ENCODE measurements at regions not wholly inside any gene's neighbourhood (a gene's known extent, or its start where the extent isn't known, plus 50 kb on each side); places are given as distances from the start of the nearest gene placed in this dataset.
"Not testable (repeated sequence)": the region's sequence is repeated elsewhere in the genome, so short reads cannot be mapped to it uniquely, and the experiment has no call there.

DNA sequence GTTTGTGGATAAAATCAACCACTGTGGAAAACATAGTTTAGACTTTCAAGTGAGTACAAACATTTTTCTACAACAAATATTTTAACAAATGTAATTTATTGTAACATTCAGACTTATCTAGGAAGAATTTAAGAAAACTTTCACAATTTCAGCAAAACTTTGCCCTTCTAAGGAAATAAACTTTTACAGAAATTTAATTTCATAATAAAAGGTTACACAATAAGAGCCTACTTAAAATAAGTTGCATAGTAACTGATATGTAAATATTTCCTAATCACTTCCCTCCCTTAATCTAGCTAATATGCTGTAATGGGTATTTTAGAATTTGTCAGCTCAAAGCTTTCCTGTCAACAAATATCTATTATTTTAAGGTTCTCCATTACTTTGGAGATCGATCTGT is 1899.9 kb downstream of the MAT2B start:
- no peak overlapping the region for H3K4me3 ChIP-seq
- H3K9me3 ChIP-seq (ENCODE audit: low read depth): no peaks in the 10 kb centered on the region
- no peaks in the 10 kb centered on the region for H3K27me3 ChIP-seq
- DNase-seq (ENCODE audit: low read depth in 1 of 2, low spot score in 1 of 2): no peak
- H3K27ac ChIP-seq: no peak overlapping the region
- TF ChIP-seq, protein P1, sequence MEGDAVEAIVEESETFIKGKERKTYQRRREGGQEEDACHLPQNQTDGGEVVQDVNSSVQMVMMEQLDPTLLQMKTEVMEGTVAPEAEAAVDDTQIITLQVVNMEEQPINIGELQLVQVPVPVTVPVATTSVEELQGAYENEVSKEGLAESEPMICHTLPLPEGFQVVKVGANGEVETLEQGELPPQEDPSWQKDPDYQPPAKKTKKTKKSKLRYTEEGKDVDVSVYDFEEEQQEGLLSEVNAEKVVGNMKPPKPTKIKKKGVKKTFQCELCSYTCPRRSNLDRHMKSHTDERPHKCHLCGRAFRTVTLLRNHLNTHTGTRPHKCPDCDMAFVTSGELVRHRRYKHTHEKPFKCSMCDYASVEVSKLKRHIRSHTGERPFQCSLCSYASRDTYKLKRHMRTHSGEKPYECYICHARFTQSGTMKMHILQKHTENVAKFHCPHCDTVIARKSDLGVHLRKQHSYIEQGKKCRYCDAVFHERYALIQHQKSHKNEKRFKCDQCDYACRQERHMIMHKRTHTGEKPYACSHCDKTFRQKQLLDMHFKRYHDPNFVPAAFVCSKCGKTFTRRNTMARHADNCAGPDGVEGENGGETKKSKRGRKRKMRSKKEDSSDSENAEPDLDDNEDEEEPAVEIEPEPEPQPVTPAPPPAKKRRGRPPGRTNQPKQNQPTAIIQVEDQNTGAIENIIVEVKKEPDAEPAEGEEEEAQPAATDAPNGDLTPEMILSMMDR (IDR thresholded peaks at IDR 0.05; ENCODE audit: low read depth, low read length): no peak
- H3K4me1 ChIP-seq (ENCODE audit: low read depth): no peaks in the 10 kb centered on the region
- H3K36me3 ChIP-seq: no peaks in the 10 kb centered on the region

DNA sequence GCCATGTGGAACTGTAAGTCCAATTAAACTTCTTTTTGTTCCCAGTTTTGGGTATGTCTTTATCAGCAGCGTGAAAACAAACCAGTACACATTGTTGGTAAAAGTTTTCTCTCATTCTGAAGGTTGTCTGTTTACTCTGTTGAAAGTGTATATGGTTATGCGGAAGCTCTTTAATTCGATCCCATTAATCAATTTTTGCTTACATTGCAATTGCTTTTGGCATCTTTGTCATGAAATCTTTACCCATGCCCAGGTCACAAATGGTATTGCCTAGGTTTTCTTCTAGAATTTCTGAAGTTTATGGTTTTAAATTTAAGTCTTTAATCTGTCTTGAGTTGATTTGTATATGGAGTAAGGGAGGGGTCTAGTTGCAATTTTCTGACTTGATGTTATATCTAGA is 1901.9 kb downstream of the MAT2B start:
- H3K27ac ChIP-seq: no peak overlapping the region
- no peaks in the 10 kb centered on the region for H3K9me3 ChIP-seq (ENCODE audit: low read depth)
- no peak for DNase-seq (ENCODE audit: low read depth in 1 of 2, low spot score in 1 of 2)
- no peaks in the 10 kb centered on the region for H3K27me3 ChIP-seq
- no peak overlapping the region for H3K4me3 ChIP-seq
- H3K4me1 ChIP-seq (ENCODE audit: low read depth): no peaks in the 10 kb centered on the region
- H3K36me3 ChIP-seq: no peaks in the 10 kb centered on the region
- TF ChIP-seq, protein P1 (IDR thresholded peaks at IDR 0.05; ENCODE audit: low read depth, low read length): no peak

DNA sequence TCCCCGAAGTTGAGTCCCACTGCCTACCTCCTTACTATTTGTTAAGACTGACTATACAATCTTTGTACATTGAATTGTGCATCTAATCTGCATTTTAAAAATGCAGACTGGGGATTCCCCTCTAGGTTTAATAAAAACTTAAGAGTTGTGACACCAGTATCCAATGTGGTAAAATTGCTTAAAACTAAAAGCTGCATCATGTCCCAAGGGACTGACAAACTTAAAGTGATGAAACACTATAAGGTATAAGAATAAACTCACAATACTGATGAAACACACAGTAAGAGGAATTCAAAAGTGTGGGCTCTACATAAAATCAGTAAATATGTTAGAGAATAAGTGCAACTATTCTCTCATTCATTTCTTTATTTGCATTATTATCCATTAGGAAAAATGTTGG is 1905.1 kb downstream of the MAT2B start:
- no peak for DNase-seq (ENCODE audit: low read depth in 1 of 2, low spot score in 1 of 2)
- no peaks in the 10 kb centered on the region for H3K27me3 ChIP-seq
- H3K9me3 ChIP-seq (ENCODE audit: low read depth): no peaks in the 10 kb centered on the region
- no peaks in the 10 kb centered on the region for H3K4me1 ChIP-seq (ENCODE audit: low read depth)
- H3K27ac ChIP-seq: no peak overlapping the region
- H3K4me3 ChIP-seq: no peak overlapping the region
- TF ChIP-seq, protein P1 (IDR thresholded peaks at IDR 0.05; ENCODE audit: low read depth, low read length): no peak
- no peaks in the 10 kb centered on the region for H3K36me3 ChIP-seq

DNA sequence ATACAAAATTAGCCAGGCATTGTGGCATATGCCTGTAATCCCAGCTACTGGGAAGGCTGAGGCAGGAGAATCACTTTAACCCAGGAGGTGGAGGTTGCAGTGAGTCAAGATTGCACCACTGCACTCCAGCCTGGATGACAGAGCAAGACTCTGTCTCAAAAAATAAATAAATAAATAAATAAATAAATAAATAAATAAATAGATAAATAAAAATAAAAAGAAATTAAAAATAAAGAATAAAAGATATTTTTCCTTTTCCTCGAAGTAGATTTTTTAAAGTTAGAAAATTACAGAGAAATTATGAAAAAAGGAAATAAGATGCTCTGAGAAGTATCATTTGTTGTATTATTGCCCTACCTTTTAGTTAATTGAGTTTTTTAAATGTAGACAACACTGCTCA is 1906.1 kb downstream of the MAT2B start:
- not testable (repeated sequence) for H3K27ac ChIP-seq; H3K4me3 ChIP-seq; DNase-seq (ENCODE audit: low read depth in 1 of 2, low spot score in 1 of 2); H3K36me3 ChIP-seq; H3K4me1 ChIP-seq (ENCODE audit: low read depth); H3K27me3 ChIP-seq; H3K9me3 ChIP-seq (ENCODE audit: low read depth)

DNA sequence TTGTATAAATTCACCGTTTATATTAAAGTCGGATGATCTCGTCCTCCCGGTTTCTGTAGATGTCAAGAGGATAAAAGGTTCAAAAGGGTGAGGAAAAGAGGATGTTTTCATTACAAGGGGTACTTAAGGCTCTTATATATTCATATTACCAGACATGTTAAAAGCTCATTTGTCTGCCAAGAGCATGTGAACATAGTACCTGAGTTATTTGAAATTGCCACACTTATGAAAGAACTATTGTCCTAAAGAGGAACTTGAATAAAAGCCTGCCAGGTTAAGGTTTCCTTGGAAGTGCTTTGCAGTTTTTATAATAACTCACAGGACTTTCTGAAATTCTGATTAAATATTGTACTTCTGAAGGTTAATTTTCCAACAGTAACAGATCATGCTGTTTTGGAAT is 1915.1 kb downstream of the MAT2B start:
- TF ChIP-seq, protein P1 (IDR thresholded peaks at IDR 0.05; ENCODE audit: low read depth, low read length): no peak
- Histone ChIP-seq H3K27me3 (no peaks in the 10 kb centered on the region), H3K36me3 (no peaks in the 10 kb centered on the region), H3K4me1 (ENCODE audit: low read depth) (no peaks in the 10 kb centered on the region), H3K4me3 (no peak overlapping the region), H3K9me3 (ENCODE audit: low read depth) (no peaks in the 10 kb centered on the region), H3K27ac (no peak overlapping the region)
- DNase-seq (ENCODE audit: low read depth in 1 of 2, low spot score in 1 of 2): no peak

DNA sequence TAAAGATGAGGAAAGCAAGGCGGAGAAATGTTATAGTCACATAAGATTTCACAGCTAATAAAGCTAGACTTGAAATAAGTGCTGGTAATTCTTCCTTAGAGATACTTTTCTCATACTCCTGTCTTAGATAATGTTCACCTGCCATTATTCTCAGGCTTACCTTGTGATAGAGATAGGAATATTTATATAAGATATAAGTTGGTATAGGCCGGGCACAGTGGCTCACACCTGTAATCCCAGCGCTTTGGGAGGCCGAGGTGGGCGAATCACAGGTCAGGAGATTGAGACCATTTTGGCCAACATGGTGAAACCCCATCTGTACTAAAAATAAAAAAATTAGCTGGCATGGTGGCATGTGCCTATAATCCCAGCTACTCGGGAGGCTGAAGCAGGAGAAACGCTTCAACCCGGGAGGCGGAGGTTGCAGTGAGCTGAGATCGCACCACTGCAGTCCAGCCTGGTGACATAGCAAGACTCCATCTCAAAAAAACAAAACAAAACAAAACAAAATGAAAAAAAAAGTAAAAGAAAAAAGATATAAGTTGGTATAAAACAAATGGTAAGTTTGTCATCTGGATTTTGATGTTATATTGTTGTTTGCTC is 1918.4 kb downstream of the MAT2B start:
- Histone ChIP-seq H3K27ac (no peak overlapping the region), H3K36me3 (no peaks in the 10 kb centered on the region), H3K27me3 (no peaks in the 10 kb centered on the region), H3K4me1 (ENCODE audit: low read depth) (no peaks in the 10 kb centered on the region), H3K9me3 (ENCODE audit: low read depth) (no peaks in the 10 kb centered on the region), H3K4me3 (no peak overlapping the region)
- DNase-seq (ENCODE audit: low read depth in 1 of 2, low spot score in 1 of 2): no peak
- TF ChIP-seq, protein P1 (IDR thresholded peaks at IDR 0.05; ENCODE audit: low read depth, low read length): no peak

Data from cardiac muscle cell (in vitro differentiated cells and primary cell).